ENCODE measurements at regions not wholly inside any gene's neighbourhood (a gene's known extent, or its start where the extent isn't known, plus 50 kb on each side); places are given as distances from the start of the nearest gene placed in this dataset.
"Not testable (repeated sequence)": the region's sequence is repeated elsewhere in the genome, so short reads cannot be mapped to it uniquely, and the experiment has no call there.

DNA sequence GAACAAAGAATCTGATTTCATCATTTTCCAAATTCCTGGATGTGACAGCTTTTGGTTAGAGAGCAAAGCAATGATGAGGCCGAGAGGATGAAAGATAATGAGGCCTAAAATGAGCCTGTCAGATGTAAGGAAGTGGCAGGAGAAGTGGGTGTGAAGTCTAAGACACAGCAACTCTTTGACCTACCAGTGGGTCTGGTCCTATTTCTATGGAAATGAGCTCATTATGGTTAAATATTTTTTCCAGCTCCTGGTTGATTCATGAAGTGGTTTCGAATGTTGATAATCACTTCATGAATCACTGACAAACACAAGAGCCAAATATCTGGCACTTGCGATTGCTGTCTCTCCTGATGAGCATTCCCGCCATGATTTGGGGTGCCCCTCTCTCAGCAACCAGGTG lies 273.3 kb upstream of the CDH5 start:
- no peaks in the 10 kb centered on the region for H3K36me3 ChIP-seq
- no peaks in the 10 kb centered on the region for H3K9me3 ChIP-seq

DNA sequence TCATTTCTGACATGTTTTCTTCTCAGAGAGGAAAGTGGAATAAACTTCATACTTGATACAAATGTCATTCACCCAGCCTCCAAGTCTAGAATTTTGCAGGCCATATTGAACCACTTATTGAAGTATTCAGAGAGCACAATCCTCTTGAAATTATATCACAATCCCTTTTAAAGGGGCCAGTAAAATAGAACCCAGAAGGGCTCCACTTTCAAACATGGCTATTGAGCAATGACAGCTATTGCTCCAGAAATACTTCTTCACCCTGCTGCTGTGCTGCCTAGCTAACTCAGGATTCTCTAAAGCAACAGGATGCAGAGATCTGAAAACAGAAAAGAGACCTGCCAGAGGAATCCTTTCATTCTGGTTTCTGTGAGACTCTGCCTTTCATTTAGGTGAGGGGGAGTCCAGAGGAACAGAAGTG lies 275.0 kb upstream of the CDH5 start:
- TF ChIP-seq POLR2A (IDR thresholded peaks at IDR 0.05) = no peak
- no peak overlapping the region for H3K27ac ChIP-seq
- no peaks in the 10 kb centered on the region for H3K4me1 ChIP-seq
- H3K4me3 ChIP-seq = no peak overlapping the region
- H3K9me3 ChIP-seq = no peaks in the 10 kb centered on the region
- no peaks in the 10 kb centered on the region for H3K27me3 ChIP-seq
- no peak for DNase-seq
- no peaks in the 10 kb centered on the region for H3K36me3 ChIP-seq

More for the DNA sequence above, 273.3 kb upstream of the CDH5 start:
- Histone ChIP-seq H3K4me3 (no peak overlapping the region), H3K4me1 (no peaks in the 10 kb centered on the region), H3K27me3 (no peaks in the 10 kb centered on the region), H3K27ac (no peak overlapping the region)
- no peak for DNase-seq
- no peak for TF ChIP-seq POLR2A (IDR thresholded peaks at IDR 0.05)
- TF ChIP-seq, protein P1, sequence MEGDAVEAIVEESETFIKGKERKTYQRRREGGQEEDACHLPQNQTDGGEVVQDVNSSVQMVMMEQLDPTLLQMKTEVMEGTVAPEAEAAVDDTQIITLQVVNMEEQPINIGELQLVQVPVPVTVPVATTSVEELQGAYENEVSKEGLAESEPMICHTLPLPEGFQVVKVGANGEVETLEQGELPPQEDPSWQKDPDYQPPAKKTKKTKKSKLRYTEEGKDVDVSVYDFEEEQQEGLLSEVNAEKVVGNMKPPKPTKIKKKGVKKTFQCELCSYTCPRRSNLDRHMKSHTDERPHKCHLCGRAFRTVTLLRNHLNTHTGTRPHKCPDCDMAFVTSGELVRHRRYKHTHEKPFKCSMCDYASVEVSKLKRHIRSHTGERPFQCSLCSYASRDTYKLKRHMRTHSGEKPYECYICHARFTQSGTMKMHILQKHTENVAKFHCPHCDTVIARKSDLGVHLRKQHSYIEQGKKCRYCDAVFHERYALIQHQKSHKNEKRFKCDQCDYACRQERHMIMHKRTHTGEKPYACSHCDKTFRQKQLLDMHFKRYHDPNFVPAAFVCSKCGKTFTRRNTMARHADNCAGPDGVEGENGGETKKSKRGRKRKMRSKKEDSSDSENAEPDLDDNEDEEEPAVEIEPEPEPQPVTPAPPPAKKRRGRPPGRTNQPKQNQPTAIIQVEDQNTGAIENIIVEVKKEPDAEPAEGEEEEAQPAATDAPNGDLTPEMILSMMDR (IDR thresholded peaks at IDR 0.05) = no peak

DNA sequence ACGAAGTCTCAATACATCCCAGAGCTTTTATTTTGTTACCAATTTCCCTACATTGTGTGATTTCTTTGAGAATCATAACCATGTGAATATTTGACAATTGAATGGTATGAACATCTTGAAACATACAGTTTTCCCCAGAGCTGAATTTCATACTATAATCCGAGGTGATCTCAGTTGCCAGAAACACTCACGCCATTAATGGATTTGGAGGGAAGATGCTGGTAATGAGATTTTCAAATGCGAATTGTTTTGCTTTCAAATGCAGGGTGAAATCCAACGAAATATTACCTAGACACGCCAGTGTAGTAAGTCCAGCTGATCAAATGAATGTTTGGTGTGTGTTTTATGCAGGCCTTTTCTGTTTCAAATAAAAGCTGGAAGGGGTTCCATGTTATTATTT lies 277.8 kb upstream of the CDH5 start:
- TF ChIP-seq, protein P1 (IDR thresholded peaks at IDR 0.05) = no peak
- no peak for TF ChIP-seq POLR2A (IDR thresholded peaks at IDR 0.05)
- Histone ChIP-seq H3K36me3 (no peaks in the 10 kb centered on the region), H3K9me3 (no peaks in the 10 kb centered on the region), H3K27me3 (no peaks in the 10 kb centered on the region), H3K4me1 (no peaks in the 10 kb centered on the region), H3K4me3 (no peak overlapping the region), H3K27ac (no peak overlapping the region)
- DNase-seq = no peak

DNA sequence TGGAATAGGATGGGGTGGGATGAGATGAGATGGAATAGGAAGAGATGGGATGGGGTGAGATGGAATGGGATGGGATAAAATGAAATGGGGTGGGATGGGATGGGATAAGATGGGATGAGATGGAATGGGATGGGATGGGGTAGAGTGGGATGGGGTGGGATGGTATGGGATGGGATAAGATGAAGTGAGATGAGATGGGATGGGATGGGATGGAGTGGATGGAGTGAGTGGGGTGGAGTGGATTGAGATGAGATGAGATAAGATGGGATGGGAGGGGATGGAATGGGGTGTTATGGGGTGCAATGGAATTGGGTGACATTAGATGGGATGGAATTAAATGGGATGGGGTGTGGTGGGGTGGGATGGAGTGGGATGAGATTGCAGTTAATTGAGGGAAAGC lies 279.2 kb upstream of the CDH5 start:
- Histone ChIP-seq H3K9me3 (no peaks in the 10 kb centered on the region), H3K27me3 (no peaks in the 10 kb centered on the region), H3K36me3 (no peaks in the 10 kb centered on the region), H3K27ac (no peak overlapping the region), H3K4me3 (no peak overlapping the region), H3K4me1 (no peaks in the 10 kb centered on the region)
- TF ChIP-seq, protein P1 (IDR thresholded peaks at IDR 0.05) = no peak
- TF ChIP-seq POLR2A (IDR thresholded peaks at IDR 0.05) = no peak
- no peak for DNase-seq

DNA sequence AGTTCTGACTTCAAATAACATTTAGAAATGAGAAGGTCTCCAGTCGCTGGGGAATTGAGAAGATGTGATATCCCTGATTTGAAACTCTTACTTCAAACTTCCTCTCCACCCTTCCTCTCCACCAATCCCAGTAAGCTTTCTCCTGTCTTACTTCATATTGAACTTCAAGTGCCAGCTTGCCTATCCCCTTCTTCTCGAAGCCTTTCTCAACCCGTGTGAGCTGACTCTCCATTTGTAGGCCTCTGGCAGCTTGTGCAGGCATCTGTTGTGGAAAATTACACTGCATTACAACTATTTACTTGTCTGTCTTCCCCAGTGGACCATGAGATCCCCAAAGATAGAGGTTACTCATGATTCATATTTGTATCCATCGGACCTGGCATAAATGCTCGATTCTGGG lies 280.8 kb upstream of the CDH5 start:
- Histone ChIP-seq H3K4me3 (no peak overlapping the region), H3K36me3 (no peaks in the 10 kb centered on the region), H3K27ac (no peak overlapping the region), H3K9me3 (no peaks in the 10 kb centered on the region), H3K27me3 (no peaks in the 10 kb centered on the region), H3K4me1 (no peaks in the 10 kb centered on the region)
- TF ChIP-seq POLR2A (IDR thresholded peaks at IDR 0.05) = no peak
- TF ChIP-seq, protein P1 (IDR thresholded peaks at IDR 0.05) = no peak
- DNase-seq = no peak

DNA sequence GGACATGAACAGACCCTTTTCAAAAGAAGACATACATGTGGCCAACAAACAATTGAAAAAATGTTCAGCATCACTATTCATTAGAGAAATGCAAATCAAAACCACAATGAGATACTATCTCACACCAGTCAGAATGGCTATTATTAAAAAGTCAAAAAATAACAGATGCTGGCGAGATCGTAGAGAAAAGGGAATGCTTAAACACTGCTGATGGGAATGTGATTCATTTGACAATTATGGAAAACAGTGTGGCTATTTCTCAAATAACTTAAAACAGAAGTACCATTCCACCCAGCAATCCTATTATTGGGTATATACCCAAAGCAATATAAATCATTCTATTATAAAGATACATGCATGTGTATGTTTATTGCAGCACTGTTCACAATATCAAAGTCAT lies 281.8 kb upstream of the CDH5 start:
- not testable (repeated sequence) for H3K4me1 ChIP-seq, DNase-seq, H3K27me3 ChIP-seq, H3K9me3 ChIP-seq, H3K27ac ChIP-seq, H3K4me3 ChIP-seq, H3K36me3 ChIP-seq

DNA sequence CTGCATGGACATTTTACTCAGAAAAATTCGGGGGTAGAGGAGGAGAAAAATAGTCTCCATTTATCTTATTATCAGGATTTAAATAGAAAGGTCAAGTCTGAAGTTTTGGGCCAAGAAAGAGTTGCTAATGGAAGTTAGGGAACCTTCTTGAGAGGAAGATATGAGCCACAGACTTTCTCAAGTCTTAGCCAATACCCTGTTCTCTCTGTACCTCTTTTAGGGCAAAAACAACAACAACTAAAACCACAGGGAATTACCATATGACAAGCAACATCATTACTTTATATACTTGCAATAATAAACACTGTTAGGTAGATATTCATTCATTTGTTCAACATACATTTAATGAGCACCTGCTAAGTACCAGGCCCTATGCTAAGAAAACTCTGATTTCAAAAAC lies 282.2 kb upstream of the CDH5 start:
- H3K4me3 ChIP-seq = no peak overlapping the region

More for the DNA sequence above, 282.2 kb upstream of the CDH5 start:
- Histone ChIP-seq H3K27me3 (no peaks in the 10 kb centered on the region), H3K36me3 (no peaks in the 10 kb centered on the region), H3K9me3 (no peaks in the 10 kb centered on the region), H3K4me1 (no peaks in the 10 kb centered on the region), H3K27ac (no peak overlapping the region)
- DNase-seq = no peak
- TF ChIP-seq, protein P1 (IDR thresholded peaks at IDR 0.05) = no peak
- TF ChIP-seq POLR2A (IDR thresholded peaks at IDR 0.05) = no peak

All from Peyer's patch (tissue), 4 donors.